Activated CD8-positive, alpha-beta memory T cell treated with anti-CD3 and anti-CD28 coated beads, Interleukin-2, amount 50 U/mL, for 4 hours (primary cell): ENCODE measurements at regions not wholly inside any gene's neighbourhood (a gene's known extent, or its start where the extent isn't known, plus 50 kb on each side); places are given as distances from the start of the nearest gene placed in this dataset.
A peak's percentile ranks its signal among the peaks of the same experiment; 100 is the strongest.

ENCODE experiments used
- DNase-seq: peaks from one replicate; pipeline ENCODE4 v3.0.0-alpha.2; 2020

DNA sequence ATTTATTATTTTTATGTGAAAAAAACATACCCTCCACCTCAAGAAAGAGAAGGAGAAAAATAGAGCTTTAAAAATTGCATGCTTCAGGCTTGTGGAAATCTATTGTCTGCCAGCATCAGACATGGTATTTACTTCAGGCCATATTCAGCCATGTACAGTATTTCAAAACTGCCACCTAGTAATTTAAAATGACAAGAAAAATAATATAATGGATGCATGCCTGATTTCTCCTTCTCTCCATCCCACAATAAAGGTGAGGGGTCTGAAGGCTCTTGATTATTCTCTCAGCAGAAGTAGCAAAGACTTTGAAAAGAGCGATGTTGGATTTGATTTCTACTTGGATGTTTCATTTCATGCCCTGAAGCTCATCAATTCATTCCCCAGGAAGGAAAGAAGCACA is 250.7 kb downstream of the TBC1D4 start:
- DNase-seq: no peak

DNA sequence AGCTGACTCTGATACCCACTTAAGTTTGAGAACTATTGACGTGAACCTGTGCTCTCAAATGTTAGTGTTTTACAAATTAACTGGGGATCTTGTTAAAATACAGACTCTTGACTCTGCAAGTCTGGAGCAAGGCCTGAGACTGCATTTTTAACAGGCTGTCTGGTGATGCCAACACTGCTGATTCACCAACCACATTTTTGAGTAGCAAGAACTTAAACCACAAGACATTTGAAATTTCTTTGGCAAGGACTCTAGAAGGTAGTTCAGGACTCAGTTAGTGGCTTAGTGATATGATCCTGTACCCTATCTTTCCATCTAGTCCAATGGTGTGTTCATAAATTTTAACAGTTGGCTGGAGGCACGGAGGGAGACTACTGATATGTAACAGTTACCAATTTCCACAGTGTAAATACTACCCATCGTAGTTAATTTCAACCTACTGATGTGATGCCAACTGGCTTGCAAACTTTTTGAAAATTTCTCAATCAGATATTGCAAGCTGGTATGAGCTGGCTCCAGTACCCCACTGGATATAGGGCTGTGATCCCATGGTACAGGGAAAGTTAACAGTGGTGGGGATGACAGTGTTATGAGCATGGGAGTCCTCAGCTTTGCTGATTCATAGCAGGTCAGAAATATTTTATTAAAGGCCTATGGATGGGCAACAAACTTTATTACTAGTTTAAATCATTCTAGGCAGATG is 255.1 kb downstream of the TBC1D4 start:
- no peak for DNase-seq

DNA sequence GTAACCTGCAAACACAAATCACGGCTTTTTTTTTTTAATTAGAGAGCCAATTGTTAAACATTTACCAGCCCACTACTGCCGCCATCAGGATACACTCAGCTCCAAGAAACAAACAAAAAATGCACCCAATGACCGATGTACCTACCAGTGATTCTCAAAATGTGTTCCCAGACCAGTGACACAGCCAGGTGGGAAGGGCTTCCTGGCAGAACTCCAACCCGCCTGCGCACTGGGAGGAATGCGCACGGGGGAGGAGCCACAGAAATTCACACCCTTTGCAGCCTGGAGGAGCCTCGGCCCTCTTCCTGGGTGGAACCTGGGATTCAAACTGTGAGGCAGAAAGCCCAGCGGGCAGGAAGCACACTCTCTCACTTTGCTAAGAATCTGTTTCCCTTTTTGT is 255.9 kb downstream of the TBC1D4 start:
- no peak for DNase-seq

DNA sequence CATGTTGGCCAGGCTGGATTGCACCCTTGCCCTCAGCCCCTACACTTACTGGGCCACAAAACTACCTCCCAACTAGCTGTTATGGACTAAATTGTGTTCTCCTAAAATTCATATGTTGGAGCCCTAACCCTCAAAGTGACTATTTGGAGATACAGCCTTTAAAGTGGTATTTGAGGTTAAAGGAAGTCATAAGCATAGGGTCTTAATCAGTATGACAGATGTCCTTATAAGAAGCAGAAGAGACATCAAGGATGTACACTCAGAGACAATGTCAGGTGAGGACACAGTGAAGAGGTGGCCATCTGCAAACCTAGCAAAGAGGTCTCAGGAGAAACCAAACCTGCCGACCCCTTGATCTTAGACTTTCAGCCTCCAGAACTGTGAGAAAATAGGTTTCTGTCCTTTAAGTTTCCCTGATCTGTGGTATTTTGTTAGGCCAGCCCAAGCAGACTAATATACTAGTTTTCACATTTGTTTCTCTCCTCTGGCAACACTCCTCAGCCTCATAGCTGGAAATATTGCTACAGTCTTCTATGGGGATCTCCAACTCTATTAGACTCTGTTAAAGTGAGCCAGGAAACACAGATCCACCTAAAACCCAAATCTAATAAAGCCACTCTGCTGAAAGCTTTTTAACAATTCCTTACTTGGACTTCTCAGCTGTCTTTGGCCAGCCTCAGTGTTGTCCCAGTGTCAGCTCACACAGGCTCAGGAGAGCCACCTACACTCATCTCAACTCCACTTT is 256.5 kb downstream of the TBC1D4 start:
- no peak for DNase-seq

DNA sequence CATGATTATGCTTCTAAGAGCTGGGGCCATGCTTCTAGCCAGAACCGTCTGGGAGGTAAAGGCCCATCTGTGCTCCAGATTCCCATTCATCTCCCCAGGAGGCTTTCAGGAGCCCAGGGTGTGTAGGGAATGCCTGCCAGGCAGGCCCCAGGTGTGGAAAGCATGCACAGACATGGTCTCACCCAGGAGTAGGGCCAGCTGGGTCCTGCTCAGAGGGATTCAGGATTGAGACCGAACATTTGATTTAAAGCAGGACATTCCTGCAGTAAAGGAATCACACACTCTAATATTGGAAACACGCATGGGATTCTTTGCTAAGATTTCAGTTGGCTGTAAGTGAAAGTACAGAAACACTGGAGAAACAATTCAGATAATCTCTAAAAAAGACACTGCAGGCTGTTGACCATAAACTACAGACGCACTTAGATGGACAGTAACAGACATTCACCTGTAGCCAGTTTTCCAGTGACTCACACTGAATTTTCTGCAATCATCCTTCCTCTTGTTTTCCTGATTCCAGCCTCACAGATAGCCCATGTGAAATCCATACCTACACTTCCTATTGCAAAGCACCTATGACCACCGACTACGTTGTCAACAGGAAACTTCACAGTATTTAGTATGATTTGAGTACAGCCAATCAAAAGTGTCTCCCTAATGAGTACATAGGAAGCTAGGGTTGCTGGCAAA is 257.8 kb downstream of the TBC1D4 start:
- DNase-seq: no peak

DNA sequence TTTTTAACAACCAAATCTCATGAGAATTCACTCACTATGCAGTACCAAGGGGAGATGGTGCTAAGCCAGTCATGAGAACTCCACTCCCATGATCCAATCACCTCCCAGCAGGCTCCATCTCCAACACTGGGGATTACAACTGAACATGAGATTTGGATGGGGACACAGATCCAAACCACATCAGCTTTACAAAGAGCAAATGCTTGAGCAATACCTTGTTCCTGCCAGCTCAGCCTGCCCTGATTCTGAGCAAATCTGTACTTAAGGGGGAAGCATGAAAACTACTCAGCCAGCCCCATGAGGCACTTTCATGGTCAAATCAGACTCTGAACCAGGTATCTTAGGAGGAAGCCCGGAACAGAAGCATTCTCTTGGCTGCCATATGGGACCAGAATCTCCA is 259.9 kb downstream of the TBC1D4 start:
- no peak for DNase-seq

DNA sequence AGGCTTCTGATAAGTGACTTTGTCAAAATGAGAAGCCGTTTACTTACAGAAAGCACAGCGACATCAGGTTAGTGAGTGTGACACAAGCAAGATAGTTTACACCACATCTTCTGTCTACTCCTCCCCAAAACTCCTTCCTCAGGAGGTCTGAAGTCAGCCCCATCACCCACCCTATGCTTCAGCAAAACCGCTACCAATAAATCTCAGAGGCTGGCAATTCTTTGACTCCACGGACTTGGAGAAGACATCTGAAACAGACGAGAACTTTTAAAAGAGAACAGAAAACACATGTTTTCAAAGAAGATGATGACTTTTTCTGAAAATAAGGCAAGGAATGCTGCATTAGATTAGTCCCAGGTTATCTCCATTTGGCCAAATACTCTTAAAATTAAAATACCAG is 261.1 kb downstream of the TBC1D4 start:
- no peak for DNase-seq

DNA sequence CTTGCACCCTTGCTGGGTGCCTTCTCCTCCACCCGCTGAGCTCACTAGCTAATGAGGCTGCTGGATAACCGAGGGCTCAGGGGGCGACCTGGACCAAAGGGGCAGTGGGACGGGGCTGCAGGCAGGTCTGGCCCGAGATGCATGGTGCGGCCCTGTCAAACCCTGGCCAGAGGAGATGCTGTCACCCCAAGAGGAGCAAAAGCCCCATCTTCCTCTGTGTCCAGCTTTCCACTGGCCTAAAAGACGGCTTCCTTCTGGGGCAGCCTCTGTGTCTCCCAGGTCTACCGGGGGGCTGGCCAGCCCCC is 261.8 kb downstream of the TBC1D4 start:
- DNase-seq: no peak

DNA sequence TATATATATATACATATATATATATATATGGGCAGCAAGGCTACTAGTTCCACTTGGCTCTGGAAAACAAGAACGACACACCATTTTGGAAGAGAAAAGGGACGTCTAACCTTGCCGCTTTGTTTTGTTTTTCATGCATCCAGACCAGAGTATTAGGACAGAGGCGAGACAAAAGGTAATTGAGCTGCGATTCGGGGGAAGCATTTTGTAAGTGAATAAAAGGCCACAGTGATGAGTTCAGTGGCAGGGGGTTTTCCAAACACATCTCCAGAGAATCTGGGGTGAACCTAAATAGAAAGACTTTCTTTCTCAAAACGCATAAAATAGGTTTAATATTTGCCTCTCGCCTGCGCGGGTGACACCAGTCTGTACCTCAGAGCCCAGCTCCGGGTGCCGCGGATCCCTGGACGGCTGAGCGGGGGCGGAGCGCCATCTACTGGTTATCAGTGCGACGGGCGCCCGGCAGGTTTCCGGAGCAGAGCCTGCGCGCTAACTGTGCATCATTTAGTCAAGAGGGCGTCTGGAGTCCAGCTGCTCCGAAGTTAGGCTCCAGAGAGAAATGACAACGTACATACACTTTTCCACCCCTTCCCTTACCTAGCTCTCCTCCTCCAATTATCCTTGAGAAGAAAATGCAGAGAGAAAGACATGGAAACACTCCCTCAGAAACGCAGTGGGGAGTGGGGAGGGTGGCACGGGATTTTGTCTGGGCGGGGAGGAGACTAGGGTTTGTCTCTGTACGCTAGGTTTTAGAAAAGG is 262.3 kb downstream of the TBC1D4 start:
- peak; percentile 86 for DNase-seq

DNA sequence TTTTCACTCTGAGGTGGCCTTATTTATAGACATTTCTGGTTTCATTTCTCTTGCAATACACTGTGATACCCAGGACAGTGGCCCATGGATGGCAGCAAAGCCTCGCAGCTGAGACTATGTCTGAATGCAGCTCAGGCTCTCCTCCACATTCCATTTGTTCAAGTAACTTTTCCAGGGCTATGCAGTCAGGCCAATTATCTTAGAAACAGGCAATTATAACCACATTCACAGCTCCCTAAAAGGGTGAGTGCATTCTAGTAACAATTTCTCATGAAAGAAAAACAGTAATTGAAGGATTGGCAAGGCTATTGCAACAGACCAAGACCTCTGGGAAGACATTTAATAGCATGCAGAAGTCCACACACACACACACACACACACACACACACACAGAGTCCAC is 264.0 kb downstream of the TBC1D4 start:
- no peak for DNase-seq

DNA sequence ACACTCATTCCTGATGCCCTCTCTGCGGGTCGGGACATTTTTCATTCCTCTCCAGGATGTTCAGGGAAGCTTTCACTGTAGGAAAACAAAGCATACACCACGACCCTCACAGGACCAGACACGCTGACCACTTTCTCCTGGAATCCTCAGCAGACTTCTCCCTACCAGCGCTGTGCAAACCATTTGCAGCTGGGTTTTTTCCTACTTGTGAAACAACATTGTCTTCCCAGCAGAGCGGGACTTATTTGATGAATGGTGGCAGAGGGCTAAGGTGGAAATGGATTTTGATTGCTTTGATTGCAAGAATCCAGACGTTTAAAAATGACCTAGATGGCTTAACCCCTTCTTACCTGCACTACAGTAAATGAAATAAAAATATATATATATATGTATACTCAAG is 265.9 kb downstream of the TBC1D4 start:
- no peak for DNase-seq

DNA sequence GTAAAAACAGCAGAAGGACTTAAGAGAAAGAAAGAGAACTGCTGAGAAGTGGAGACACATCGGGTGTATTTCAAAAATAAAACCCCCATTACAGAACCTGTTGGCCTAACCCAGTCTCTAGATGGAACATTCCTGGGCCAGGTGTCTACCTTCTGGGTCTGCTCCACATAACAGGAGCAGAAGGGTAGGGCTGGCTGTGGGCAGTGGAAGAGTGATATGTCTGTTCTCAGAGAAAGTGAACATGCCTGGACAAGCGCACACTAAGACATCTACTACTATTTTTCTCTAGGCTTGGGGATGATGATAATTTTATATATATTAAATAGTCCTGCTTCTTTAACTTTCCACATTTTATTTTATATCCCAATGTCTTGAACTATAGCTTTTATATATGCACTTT is 267.1 kb downstream of the TBC1D4 start:
- no peak for DNase-seq

DNA sequence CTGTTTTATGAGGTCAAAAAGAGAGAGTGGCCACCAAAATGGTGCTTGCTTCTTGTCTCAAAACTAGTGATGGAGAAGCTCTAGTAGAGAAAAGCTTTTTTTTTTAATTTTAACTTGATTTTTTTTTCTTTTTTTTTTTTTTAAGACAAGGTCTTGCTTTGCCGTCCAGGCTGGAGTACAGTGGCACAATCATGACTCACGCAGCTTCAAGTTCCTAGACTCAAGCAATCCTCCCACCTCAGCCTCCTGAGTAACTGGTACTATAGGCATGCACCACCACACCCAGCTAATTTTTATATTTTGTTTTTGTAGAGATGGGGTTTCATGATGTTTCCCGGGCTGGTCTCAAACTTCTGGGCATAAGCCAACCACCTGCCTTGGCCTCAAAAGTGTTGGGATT is 279.0 kb downstream of the TBC1D4 start:
- no peak for DNase-seq

DNA sequence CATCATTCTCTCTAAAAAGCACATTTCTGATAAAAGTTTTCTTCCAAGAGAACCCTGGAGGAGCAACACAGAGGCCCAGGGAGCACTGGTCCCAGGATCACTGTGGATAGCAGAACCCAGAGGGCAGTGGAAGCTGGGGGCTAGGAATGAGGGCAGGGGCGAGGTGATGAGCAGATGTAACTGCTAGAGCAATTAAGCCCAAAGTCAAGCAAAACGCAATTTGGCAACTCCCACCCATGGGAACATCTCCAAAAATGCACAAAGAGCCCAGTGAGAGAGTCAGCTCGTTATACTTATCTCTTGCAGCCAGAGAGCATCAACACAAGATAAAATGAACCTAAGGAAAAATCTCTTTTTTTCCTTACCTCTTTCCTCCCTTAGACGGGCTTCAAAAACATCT is 284.2 kb downstream of the TBC1D4 start:
- no peak for DNase-seq

DNA sequence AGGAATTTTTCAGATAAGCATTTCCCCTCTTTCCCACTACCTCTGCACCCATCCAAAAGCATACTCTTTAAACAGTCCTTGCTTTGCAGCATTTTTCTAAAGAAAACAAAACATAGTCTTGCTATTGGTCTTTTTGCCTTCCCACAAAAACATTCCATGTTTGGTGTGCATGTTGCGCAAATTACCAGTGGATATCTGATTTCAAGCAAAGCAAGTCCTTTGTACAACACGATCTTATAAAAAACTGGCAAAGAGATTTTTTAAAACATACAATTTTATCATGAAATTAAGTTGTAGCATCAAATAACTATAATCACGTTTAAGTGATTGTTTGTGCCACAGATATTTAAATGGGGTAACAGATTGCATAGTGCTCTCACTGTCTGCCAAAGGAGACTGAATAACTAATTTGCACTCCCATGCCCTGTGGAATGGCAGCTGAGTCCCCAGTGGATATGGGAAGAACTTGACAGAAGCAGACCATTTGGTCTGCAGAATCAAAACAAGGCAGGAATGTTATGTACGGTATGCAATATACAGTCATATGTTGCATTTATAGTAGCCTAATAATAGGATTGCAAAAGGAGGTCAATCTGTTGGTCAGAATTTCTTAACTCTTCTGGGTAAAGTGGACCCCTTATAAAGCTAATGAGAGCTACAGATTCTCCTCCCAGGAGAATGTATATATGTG is 285.7 kb downstream of the TBC1D4 start:
- DNase-seq: no peak

DNA sequence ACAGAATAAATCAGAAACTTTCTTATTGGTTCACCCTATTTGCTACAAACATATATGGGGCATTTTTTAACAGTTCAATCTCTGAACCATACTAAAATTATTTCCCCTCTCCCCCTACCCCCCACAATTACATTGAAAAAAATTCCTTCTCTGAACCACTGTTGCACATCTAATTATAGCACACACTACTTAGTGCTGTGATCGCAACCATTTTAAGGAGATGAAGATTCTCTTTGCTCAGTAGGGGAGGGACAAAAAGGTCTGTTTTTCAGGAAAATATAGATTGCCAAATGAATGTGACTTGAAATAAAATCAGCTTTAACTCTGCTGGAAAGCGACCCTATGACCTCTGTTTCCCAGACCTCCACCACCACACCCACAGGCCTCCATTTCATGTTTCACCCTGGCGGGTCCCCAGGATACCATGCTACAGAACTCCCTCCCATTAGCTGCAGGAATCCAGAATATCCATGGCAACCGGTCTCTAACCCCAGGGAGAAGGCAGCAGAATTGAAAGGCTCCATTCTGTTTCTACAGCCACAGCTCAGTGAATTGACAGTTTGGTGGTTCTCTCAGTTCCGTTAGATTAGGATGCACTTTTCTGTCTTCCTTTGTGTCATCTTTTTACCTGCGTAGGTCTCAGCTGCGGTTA is 286.3 kb downstream of the TBC1D4 start:
- DNase-seq: no peak

DNA sequence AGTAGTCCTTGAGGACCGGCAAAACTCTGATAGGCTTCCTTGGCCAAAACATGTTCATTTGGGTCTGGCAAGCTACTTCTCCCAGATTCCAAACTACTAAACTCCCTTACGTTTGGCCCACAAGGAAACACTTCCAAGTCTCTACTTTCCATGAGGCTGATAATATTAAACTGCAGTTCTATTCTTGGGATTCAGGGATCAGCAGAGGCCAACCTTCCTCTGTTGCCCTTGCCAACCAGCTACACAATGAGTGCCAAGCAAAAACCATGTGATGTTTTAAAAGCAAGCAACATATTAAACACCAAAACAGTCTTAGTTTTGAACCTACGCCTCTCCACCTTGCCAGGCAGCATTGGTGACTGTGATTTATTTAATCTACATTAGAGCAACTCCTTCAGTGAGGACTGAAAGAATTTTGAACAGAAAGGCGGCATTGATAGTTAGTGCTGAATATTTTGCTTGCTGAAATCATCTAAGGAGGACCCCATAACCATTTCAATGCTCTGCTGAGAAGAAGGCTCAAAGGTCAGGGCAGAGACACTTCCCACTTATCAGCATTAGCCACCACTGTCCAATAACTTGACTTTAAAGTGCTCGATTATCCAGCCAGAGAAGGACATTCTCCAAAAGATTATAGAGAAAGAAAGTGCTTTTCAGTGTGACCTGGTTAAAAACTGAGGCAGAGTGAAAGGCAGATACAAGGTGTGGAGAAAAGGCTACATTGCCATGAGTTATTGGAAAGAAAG is 287.1 kb downstream of the TBC1D4 start:
- no peak for DNase-seq

DNA sequence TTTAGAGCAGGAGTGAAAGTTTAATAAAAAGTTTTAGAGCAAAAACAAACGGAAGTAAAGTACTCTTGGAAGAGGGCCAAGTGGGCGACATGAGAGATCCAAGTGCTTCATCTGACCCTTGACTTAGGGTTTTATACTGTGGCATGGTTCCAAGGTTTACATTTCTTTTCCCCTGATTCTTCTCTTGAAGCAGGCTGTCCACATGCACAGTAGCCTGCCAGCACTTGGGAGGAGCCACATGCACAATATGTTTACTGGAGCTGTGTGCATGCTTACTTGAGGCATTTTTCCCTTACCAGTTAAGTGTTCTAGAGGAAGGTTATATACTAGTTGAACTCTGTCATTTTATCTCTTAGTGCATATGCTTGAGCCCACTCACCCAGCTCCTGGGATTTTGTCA is 295.6 kb downstream of the TBC1D4 start:
- DNase-seq: no peak

DNA sequence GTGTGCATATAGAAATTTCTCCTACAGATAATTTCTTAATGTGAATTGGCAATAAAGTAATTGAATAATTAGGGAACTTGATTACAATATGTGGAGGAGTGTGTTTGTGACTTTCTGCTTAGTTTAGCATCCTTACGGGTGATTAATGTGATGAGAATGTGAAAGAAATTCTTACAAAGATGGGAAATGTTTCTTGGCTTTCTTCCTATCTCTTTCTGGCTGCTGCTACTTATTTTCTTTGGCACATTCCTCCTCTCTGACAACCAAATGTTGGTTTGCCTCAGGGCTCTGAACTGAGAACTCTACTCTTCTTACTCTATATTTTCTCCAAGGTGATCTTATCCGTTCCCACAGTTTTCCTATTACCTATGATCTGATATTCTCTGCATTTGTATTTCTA is 300.1 kb downstream of the TBC1D4 start:
- no peak for DNase-seq

DNA sequence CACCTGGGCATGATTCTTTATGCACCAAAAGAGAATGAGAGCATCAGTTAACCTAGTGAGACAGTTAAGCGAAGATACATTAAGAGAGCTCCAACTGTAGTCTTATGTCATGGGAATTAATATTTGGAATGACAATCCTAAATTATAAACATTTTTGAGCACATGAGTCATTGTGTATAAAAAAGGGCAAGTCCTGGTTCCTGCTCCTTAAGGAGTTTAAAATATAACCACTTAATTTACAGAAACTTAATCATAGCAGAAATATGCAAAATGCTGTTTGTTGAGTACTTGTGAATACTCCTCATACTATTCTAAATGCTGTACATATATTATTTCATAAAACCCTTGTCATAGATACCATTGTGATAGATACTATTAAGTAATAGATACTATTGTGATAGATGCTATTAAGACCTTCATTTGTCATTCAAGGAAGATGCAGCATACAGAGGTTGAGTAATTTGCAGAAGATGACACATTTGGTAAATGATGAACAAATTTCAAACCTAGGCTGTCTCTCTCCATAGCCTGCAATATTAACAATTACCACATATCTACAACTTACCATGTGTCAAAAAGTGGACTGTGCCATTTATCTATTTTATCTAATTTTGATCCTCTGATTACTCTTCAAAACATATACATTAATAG is 301.0 kb downstream of the TBC1D4 start:
- DNase-seq: no peak

DNA sequence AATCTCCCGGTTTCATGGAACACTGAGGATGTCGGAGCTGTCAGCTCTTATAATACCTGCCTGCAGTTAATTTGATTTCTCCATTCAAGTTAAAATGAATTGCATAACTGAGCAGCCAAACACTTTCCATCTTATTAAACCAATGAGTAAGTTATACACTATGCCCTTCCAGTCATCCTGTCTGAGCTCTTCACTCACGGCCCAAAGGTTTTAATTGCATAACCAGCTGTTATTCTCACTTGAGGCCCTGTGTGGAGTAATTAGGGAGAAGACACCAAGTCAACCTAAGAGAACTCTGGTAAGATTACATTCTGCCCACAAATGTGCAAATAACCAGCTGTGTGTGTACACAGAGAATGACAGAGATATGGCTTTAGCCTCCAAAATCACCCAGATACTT is 303.5 kb downstream of the TBC1D4 start:
- no peak for DNase-seq
